Tibial artery (tissue), 4 donors: ENCODE measurements at regions not wholly inside any gene's neighbourhood (a gene's known extent, or its start where the extent isn't known, plus 50 kb on each side); places are given as distances from the start of the nearest gene placed in this dataset.

Experiments used
- DNase-seq, 2 donors: peaks; one replicate each; pipeline ENCODE4 v3.0.0-alpha.2; 2019
- H3K27ac ChIP-seq, 2 donors: fragments of 200-600 bp; sonication (generic) in 1 of 2; 1 replicate in 1 of 2; 2 replicates in 1 of 2; pipeline ENCODE4 v1.5.1; 2018 to 2019; ENCODE audit warnings: mild to moderate bottlenecking in 1 of 2
- H3K27me3 ChIP-seq, 2 donors: fragments of 200-600 bp; sonication (generic) in 1 of 2; one replicate each; pipeline versions ENCODE4 v1.5.1 to v1.6.0; 2016 to 2019
- H3K36me3 ChIP-seq, 3 donors: fragments of 200-600 bp; sonication (generic) in 2 of 3; one replicate each; pipeline ENCODE4 v1.5.1; 2016 to 2019; ENCODE audit warnings: mild to moderate bottlenecking in 2 of 3
- H3K4me1 ChIP-seq, 4 donors: fragments of 200-600 bp; sonication (generic) in 2 of 4; 1 replicate in 3 of 4; 2 replicates in 1 of 4; pipeline ENCODE4 v1.5.1; 2016 to 2019
- H3K4me3 ChIP-seq, 2 donors: fragments of 200-600 bp; sonication (generic) in 1 of 2; 1 replicate in 1 of 2; 2 replicates in 1 of 2; pipeline ENCODE4 v1.5.1; 2018 to 2019; ENCODE audit warnings: mild to moderate bottlenecking in 2 of 2
- H3K9me3 ChIP-seq, 3 donors: fragments of 200-600 bp; sonication (generic) in 1 of 3; one replicate each; pipeline ENCODE4 v1.5.1; 2016 to 2019
- intact Hi-C: fragments of 100-400 bp; cut with DNase I; formaldehyde crosslinking; loops from one replicate; pipeline ENCODE4 v1.15.0; 2023; ENCODE audit warnings: low total_unique reads
- TF ChIP-seq, protein P1 (sequence below), 2 experiments: fragments of 200-600 bp in 1 of 2; fragments of 450-650 bp in 1 of 2; IDR thresholded peaks; one replicate each; pipeline ENCODE4 v1.5.1; 2017 to 2019; ENCODE audit warnings: antibody characterized with exemption in 2 of 2, mild to moderate bottlenecking in 1 of 2, moderate library complexity in 1 of 2

DNA sequence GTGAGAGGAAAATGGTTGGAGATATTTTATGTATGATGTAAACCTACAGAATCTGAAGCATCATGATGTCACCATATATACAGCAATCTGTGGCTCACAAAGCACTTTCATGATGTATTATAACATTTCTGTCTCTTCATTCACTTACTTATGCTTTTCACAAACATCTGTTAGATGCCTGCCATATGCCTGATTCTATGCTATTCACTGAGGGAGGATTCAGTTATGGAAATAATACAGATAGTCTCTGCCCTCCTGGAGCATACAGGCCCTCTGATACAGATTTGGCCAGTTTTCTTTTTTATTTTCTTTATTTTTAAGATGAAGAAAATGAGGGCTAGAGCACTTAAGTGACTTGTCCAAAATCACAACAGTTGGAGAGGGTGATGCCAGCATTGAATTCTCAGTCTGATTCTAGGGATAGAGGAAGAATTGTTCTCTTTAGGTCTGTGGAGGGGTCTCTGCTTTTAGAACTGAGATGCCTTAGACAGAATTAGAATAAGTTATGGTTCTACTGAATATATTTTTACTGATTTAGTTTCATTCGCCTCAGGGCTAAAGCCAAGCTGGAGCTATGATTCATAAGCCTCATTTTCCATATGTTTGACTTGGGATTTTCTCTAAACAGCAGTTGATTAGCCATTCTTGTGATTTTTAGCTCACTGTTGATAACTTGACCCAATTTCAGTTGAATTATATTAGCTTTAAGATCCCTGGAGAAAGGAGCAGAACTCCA, 636.4 kb downstream of the PRELID2 start:
- Histone ChIP-seq H3K27me3 (no peaks in the 10 kb centered on the region), H3K4me1 (no peaks in the 10 kb centered on the region), H3K4me3 (no peak overlapping the region), H3K27ac (no peak overlapping the region), H3K9me3 (no peaks in the 10 kb centered on the region), H3K36me3 (no peaks in the 10 kb centered on the region)
- TF ChIP-seq, protein P1, sequence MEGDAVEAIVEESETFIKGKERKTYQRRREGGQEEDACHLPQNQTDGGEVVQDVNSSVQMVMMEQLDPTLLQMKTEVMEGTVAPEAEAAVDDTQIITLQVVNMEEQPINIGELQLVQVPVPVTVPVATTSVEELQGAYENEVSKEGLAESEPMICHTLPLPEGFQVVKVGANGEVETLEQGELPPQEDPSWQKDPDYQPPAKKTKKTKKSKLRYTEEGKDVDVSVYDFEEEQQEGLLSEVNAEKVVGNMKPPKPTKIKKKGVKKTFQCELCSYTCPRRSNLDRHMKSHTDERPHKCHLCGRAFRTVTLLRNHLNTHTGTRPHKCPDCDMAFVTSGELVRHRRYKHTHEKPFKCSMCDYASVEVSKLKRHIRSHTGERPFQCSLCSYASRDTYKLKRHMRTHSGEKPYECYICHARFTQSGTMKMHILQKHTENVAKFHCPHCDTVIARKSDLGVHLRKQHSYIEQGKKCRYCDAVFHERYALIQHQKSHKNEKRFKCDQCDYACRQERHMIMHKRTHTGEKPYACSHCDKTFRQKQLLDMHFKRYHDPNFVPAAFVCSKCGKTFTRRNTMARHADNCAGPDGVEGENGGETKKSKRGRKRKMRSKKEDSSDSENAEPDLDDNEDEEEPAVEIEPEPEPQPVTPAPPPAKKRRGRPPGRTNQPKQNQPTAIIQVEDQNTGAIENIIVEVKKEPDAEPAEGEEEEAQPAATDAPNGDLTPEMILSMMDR (IDR thresholded peaks at IDR 0.05) = no peak
- intact Hi-C loops = no loop called here
- no peak for DNase-seq

DNA sequence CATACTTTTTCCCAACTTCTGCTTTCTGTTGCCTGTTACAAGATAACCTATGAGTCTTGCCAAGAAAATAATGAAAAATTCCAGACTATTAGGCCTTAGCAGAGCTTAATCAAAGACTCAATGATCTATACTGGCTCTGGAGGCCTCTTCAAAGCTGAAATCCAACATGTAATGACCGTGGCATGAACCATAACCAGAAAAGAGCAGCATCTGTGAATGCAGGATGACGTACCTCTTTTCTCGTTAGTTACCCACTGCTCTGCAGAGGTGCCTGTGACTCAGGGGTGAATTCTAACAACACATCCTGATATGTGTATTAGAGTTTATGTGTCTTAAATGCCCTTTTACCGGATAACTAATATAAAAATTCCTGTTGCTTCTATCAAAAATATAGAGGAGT, 645.4 kb downstream of the PRELID2 start:
- Histone ChIP-seq H3K27me3 (no peaks in the 10 kb centered on the region), H3K4me1 (no peaks in the 10 kb centered on the region), H3K27ac (no peak overlapping the region), H3K9me3 (no peaks in the 10 kb centered on the region), H3K4me3 (no peak overlapping the region), H3K36me3 (no peaks in the 10 kb centered on the region)
- intact Hi-C loops = no loop called here
- no peak for DNase-seq
- TF ChIP-seq, protein P1 (IDR thresholded peaks at IDR 0.05) = no peak

DNA sequence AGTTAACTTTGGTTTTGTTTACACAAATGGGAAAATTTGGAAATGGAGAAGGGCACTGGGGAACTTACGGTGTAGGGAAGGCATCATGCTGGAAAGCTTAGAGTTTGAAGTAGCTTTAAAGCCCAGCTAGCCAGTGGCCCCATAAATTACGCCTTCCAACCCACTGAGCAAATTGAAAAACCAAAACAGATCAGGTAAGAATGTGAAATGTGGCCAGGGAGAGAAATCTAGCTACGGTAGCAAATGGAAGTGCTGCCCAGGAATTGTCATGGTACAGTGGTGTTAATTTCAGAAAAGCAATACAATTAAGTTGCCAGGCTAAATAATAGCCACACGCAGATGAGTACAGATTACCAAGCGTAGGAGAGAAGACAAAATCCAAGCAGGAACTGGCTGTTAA, 654.8 kb downstream of the PRELID2 start:
- Histone ChIP-seq H3K9me3 (no peaks in the 10 kb centered on the region), H3K36me3 (no peaks in the 10 kb centered on the region), H3K4me1 (no peaks in the 10 kb centered on the region), H3K4me3 (no peak overlapping the region), H3K27me3 (no peaks in the 10 kb centered on the region), H3K27ac (no peak overlapping the region)
- intact Hi-C loops = no loop called here
- TF ChIP-seq, protein P1 (IDR thresholded peaks at IDR 0.05) = no peak
- DNase-seq = no peak

DNA sequence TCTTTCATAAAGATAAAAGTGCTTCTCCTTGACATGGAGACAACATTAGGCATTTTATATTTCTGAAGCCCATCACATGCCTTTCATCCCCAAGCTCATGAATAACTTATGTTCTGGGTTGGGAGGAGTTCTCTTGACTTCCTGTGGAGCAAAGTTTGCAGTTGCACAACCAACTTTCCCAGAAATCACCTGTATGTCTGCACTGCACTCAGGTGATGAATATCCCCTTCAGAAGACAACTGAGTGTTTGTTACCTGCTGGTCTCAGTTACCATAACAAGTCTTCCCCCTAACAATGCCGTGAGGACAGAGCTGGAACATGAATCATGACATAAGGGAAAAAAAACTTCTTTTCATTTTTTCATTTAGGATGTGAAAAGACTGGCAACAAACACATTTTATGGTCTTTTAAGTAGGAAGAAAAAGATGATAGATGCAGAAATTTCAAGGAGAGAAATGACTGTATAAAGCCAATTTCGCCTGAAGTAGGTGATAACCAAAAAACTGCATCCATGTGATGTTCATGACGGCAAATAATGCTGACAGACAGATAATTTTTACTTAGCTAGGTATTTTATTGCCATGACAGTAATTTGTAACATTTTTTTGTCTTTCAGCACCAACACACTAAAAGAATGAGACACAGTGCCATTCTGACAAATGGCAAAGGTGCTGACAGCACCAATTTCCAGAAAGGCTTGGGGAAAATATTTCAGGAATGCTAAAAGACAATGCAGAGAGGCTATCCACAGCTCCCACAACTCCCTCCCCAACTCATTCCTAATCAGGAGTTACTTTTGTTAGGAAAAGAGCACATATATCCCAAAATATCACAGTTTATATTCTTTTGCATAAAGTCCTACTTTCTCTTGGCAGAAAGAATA, 656.3 kb downstream of the PRELID2 start:
- H3K27me3 ChIP-seq = no peaks in the 10 kb centered on the region
- no peaks in the 10 kb centered on the region for H3K4me1 ChIP-seq
- intact Hi-C loops = no loop called here
- no peaks in the 10 kb centered on the region for H3K9me3 ChIP-seq
- H3K27ac ChIP-seq = no peak overlapping the region
- DNase-seq = no peak
- TF ChIP-seq, protein P1 (IDR thresholded peaks at IDR 0.05) = no peak
- no peaks in the 10 kb centered on the region for H3K36me3 ChIP-seq
- H3K4me3 ChIP-seq = no peak overlapping the region

DNA sequence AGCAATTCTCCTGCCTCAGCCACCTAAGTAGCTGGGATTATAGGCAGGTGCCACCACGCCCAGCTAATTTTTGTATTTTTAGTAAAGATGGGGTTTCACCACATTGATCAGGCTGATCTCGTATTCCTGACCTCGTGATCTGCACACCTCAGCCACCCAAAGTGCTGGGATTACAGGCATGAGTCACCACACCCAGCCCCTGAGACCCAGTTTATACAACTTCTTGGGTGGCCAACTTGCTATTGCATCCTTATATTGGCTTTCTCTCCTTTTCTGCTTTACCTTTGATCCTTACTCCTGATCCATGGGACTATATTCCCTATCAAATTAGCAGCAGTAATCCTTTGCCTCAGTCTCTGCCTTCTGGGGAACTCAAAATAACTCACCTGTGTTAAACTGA, 659.1 kb downstream of the PRELID2 start:
- DNase-seq = no peak
- TF ChIP-seq, protein P1 (IDR thresholded peaks at IDR 0.05) = no peak
- H3K9me3 ChIP-seq = no peaks in the 10 kb centered on the region
- no peaks in the 10 kb centered on the region for H3K27me3 ChIP-seq
- intact Hi-C loops = no loop called here
- no peak overlapping the region for H3K27ac ChIP-seq
- H3K4me3 ChIP-seq = no peak overlapping the region
- H3K4me1 ChIP-seq = no peaks in the 10 kb centered on the region
- H3K36me3 ChIP-seq = no peaks in the 10 kb centered on the region
